NCI-H526 treated with DMSO at 0.1 percent for 48 hours (cell line): ENCODE measurements at regions not wholly inside any gene's neighbourhood (a gene's known extent, or its start where the extent isn't known, plus 50 kb on each side); places are given as distances from the start of the nearest gene placed in this dataset.
"Not testable (repeated sequence)": the region's sequence is repeated elsewhere in the genome, so short reads cannot be mapped to it uniquely, and the experiment has no call there.

Experiments
- DNase-seq: peaks from one replicate; lab custom pipeline; 2025; lab: John Stamatoyannopoulos, UW

DNA sequence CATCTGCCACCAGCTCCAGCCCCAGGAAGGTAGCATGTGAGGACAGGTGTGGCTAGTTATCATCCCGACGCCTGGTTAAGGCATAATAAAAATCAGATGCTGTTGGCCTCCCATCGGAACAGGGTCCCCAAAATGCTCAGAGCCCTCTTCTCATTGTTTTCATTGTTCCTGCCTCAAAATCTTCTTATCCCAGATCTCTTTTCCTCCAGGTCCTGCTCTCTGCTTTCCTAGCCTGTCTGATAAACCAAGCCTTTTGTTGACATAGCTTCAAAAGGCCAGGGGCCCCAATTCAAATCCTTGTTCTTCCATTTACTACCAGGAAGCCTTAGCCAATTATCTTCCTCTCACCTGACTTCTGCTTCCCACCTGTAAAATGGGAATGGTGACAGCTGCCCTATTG, 130.1 kb upstream of the ADRA1B start:
- DNase-seq: no peak

DNA sequence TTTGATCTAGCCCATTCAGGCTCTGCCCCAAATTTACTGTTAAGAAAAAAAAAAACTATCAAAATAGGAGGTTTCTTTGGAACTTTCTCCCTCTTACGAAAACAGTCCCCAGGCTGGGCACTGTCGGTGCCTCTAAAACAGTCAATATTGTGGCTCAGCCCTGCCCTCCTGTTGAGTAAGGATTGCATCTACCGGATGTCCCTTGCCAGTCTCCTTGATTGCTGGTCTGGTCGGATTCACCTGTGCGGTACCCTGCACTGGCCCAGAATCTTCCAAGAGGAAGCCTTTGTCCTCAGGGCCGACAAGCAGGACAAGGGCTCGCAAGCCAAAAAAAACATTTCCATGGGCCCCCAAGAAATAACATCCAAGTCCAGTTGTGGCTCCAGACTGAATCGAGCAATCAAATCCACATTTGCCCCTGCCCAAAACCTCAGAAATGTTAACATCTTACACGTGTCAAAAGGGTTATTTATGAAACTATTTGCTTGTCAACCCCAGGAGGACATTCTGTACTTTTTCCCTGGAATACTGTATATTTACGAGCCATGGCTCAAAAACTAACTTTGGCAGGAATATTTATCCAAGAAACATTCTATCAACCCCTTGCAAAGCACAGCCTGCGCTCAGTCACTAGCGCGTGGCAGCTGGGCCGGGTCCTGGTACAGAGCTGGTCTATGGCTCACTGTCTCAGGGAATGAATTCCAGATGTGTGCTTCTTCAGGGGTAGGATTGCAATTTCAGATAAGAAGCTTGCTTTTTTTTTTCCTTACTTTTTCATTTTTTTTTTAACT, 129.2 kb upstream of the ADRA1B start:
- DNase-seq: no peak

DNA sequence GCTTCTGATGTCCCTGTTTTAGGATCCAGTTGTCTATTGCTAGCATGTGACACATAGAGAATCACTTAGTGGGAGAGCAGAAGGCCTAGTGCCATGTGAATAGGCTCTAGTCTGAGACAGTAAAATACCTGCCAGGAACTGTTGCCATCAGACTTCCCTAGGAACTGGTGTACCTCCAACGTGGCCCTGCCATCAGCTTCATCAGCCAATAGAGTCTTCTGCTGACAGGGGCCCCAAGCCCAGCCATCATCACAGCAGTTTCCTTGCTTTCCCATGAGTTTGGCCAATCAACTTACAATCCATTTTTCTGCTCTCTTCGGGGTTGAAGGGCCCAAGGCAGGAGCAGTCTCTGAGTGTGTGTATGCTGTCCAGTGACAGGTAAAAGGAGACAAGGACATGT, 128.4 kb upstream of the ADRA1B start:
- no peak for DNase-seq

DNA sequence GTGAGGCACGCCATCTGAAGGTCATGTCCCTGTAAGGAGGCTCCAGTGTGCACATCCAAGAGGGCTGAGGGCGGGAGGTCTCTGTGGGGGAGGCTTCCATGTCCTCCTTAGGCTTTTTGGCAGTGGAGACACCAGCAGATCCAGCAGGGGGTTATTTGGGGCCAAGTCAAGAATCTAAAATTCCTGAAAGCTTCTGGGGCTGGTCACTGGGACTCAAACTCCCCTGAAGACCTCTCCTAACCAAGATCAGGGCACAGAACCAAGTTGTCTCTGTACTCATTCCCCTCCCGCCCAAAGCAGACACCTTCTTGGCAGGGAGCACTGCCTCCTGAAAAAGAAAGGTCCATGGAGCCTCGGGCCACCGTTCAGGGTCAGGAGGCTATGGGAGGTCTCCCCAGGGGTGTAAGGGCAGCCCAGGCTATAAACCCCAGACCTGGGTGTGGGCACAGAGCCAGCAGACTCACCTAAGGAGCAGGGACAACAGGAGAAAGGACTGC, 127.4 kb upstream of the ADRA1B start:
- no peak for DNase-seq

DNA sequence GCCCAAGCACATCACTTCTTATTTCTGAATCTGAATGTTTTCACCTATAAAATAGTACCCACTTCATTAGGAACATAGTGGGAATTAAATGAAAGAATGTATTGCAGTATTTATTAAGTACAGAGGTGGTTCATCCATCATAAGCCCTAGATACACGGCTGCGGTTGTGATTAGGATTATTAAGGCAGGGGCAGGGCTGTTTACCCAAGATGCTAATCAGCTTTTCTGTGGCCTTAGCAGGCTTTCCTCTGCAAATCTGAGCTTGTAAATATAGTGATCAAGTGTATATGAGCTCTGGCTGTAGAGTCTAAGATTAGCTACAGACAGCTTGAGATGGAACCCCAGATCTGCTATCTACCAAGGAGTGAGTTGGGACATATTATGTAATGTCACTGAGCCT, 124.1 kb upstream of the ADRA1B start:
- no peak for DNase-seq

DNA sequence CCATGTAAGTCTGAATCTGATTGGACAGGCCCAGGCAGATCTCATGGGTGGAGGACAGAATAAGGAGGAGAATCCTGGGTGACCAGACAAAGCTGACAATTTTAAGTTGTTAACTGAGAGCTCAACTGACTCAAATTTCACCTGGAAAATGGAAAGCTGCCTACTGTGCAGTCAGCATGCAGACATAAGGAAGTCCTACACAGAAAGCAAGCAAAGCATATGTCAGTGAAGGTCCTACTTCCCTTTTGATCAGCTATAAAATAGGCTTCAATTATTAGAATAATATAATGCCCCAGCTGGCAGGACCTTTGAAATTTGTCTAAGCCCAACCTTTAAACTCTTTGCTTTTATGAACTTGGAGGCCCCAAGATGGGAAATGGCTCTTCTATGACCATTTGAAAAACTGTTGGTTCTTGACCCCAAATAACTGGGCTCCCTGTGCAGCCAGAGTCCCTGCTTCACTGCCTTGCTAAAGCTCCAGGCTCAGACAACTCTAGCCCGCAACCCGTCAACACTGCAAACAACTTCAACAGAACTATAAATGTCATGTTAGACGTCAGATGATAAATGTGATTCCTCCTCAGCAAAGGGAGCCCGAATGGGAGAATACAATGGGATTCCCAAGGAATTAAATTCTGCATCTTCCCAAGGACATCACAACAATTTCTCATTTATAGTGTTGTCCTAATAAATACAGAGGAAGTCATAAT, 118.9 kb upstream of the ADRA1B start:
- no peak for DNase-seq

DNA sequence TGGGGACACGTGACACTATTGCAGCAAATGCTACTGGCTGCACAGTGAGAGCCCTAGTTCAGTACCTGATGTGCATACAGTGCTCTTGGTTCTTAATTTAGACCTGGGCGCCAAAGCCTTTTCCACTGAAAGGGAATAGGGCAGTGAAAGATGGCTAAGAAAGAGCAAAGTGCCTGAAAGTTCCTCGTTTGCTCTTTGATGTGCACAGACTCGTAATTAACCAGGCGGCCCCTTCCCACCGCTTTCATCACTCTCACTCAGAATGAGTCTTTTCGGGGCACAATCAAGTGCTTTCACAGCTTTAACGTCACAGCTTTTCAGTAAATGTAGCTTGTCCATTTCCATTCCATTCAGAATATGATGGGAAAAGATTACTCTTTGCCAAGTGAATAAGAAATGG, 116.6 kb upstream of the ADRA1B start:
- DNase-seq: no peak

DNA sequence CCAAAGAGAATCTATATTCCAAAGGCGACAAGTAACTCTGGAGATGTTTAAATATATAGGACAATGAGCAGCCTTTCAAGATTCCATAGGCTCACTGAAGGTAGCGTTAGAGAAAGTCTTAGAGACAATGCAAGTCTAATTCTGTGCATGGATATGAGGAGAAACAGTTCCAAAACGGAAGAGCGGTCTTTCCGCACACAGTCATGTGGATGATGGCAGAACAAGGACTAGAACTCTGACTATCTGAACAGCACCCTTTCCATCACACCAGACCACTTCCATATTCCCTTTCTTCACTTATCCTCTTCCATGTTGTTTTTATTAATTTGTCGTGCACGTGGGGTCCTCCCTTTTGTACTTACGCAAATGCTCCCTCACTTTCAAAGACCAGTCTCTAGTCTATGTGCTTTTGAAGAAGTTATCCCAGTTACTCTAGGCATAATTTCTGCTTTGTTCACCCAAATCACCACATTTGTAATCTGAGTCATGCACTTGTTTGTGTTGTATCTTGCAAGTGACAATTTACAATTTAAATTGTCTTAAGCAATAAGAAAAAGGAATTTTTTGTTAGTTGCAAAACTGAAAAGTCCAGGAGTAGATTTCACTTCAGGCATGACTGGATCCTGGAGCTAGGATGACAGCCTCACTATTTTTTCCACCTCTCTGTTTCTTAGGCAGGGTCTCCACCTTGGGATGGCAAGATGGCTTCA, 116.0 kb upstream of the ADRA1B start:
- DNase-seq: no peak

DNA sequence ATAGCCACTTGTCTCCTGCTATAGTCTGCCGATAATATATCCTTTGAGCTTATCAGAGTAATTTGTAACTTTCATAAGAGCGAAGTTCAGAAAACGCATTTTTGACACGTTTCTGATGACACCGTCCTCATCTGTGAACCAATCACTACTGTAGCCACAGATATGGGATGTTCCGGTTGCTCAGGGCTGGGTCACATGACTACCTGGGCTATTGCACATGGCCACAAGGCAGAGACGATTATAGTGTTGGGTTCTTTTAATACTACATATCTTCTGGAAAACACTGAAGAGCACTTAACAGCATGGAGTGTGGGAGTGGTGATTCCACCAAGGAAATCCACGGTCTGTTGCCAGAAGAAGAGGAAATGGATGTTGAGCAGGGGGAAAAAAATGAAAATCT, 115.0 kb upstream of the ADRA1B start:
- no peak for DNase-seq

DNA sequence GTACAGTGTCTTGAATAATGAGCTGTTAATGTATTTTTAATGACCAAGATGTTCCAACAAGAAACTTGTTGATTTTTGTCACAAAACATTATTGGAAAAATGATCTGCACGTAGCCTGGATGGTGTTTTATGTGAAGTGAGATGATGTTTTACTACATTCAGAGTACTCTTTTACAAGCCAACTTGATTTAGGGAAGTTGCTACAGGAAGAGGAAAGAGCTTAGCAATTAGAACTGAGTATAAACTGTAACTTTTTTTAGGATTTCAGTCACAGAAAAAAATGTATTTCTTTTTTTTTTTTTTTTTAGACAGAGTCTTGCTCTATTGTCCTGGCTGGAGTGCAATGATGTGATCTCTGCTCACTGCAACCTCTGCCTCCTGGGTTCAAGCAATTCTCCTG, 113.6 kb upstream of the ADRA1B start:
- no peak for DNase-seq

DNA sequence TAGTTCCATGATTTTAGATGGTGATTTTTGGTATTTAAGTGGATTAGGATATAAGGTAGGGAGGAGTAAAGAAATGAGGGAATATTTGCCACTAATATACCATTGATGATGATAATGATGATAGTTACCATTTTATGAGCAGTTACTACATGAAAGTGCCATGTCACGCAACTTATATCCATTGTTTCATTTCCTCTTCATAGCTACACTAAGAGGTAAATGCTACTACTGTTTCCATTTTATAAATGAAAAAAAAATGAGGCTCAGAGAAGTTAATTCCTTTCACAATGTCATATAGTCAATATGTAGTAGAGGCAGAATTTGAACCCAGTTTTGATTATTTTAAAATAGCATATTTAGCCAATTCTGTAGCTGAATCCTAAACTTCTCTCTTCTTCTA, 112.2 kb upstream of the ADRA1B start:
- no peak for DNase-seq

DNA sequence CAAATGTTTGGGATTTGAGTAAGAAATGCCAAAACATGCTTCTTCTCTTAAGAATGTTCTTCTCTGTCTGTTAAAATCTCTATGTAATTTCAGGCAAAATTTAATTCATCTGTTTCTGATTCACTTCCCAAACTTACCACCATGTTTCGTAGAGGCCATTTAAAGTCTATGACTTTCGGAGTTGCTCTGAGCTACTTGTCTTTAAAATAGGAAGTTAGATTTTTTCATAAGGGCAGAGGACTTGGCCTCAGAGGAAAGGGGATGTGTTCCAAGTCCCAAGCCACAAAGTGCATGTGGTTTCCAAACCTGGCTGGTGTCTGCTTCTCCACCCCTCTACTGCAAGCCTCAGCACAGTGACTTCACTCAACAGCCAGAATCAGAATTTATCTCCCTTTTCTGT, 111.3 kb upstream of the ADRA1B start:
- no peak for DNase-seq

DNA sequence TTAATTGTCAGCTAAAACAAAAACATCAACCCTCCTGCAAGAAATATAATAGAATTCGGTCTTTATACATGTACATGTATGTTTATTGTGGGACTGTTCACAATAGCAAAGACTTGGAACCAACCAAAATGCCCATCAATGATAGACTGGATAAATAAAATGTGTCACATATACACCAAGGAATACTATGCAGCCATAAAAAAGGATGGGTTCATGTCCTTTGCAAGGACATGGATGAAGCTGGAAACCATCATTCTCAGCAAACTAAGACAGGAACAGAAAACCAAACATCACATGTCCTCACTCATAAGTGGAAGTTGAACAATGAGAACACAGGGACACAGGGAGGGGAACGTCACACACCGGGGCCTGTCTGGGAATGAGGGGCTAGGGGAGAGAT, 109.1 kb upstream of the ADRA1B start:
- DNase-seq: not testable (repeated sequence)

DNA sequence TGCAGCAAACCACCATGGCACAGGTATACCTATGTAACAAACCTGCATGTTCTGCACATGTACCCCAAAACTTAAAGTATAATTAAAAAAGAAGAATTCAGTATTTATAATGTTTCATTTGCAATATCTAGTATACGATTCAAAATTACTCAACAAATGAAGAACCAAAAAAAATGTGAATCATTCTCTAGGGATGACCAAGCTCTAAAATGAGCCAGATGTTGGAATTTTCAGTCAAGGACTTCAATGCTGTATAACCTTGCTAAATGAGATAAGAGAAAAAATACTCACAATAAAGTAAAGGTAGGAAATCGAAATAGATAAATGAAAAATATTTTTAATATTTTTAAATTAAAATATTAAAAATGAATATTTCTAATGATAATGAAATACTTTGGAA, 108.7 kb upstream of the ADRA1B start:
- DNase-seq: no peak

DNA sequence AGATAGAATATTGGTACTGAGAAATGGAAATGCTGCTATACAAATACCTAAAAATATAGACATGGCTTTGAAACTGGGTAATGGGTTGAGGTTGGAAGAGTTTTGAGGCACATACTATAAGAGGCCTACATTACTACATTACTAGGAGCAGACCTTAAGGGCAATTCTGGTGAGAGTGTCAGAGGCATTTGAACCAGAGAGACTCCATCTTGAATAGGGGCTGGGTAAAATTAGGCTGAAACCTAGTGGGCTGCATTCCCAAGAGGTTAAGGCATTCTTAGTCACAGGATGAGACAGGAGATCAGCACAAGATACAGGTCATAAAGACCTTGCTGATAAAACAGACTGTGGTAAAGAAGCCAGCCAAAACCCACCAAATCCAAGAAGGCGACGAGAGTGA, 104.6 kb upstream of the ADRA1B start:
- no peak for DNase-seq

DNA sequence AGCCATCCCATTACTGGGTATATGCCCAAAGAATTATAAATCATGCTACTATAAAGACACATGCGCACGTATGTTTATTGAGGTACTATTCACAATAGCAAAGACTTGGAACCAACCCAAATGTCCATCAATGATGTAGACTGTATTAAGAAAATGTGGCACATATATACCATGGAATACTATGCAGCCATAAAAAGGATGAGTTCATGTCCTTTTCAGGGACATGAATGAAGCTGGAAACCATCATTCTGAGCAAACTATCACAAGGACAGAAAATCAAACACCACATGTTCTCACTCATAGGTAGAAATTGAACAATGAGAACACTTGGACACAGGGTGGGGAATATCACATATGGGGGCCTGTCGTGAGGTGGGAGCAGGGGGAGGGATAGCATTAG, 103.5 kb upstream of the ADRA1B start:
- not testable (repeated sequence) for DNase-seq

DNA sequence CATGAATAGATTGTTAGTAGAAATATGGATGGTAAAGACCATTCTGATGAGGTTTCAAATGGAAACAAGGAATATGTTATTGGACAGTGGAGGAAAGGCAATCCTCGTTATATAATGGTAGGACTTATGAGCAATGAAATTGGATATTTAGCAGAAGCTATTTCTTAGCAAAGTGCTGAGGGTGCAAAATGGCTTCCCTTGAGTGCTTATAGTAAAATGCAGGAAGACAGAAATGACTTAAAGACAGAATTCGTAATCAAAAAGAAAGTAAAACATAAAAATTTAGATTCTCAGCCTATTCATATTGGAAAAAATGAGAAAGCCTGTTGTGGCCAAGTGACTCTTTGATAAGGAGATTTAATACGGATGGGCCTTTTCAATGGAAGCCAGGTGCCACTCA, 102.1 kb upstream of the ADRA1B start:
- DNase-seq: no peak

DNA sequence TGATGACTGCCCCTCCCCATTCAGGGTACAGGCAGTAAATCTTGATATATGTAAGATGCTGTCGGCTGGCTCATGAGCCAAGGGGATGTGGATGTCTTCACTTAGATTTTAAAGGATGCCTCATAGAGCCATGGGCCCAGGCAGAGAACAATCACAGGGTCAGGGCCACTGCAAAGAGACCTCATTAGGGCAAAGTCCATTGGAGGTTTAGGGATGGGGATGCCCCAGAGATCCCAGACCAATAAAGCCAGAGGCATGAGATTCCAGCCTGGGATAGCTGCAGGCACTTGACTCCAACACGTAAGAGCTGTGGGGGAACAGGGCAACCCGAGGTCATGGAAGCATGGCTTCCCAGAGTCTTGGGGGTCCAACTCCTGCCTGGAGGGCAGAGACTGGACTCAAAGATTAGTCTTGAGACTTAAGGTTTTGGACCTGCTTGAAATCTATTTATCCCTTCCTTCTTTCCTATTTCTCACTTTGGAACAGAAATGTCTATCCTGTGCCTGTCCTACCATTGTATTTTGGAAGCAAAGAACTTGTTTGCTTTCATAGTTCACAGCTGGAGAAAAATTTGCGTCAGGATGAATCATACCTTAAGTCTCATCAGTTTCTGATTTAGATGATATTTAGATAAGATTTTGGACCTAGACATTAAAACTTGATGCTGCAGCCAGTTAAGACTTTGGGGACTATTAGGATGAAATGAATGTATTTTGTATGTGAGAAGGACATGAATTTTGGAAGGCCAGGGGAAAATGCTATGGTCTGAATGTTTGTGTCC, 101.3 kb upstream of the ADRA1B start:
- no peak for DNase-seq

DNA sequence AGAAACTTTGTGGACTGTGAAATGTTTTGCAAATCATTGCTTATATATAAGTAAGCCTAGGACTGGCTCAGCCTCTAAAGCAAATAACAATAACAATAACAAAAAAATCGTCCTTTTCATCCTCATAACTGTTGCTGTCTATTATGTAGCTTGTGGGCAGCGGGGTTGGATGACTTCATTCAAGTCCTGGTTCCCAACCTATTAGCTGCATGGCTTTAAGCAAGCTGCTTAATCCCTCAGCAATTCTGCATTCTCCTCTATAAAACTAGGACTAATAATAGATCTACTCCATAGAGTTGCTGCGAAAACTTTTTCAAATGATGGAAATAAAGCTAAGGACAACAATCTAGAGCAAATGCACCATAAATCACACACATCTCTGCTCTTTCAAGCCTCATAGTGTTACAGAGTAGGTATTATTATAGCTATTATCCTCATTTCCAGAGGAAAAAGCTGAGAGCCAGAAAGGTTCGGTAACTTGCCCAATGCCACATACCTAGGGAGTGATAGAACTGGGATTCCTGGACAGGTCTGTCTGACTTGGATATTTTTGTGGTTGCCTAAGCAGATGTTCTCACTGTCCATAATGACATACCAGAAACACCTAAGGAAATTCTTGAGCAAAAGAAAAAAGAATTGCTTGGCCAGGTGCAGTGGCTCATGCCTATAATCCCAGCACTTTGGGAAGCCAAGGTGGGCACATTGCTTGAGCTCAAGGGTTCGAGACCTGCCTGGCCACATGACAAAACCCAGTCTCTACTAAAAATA, 98.8 kb upstream of the ADRA1B start:
- no peak for DNase-seq

DNA sequence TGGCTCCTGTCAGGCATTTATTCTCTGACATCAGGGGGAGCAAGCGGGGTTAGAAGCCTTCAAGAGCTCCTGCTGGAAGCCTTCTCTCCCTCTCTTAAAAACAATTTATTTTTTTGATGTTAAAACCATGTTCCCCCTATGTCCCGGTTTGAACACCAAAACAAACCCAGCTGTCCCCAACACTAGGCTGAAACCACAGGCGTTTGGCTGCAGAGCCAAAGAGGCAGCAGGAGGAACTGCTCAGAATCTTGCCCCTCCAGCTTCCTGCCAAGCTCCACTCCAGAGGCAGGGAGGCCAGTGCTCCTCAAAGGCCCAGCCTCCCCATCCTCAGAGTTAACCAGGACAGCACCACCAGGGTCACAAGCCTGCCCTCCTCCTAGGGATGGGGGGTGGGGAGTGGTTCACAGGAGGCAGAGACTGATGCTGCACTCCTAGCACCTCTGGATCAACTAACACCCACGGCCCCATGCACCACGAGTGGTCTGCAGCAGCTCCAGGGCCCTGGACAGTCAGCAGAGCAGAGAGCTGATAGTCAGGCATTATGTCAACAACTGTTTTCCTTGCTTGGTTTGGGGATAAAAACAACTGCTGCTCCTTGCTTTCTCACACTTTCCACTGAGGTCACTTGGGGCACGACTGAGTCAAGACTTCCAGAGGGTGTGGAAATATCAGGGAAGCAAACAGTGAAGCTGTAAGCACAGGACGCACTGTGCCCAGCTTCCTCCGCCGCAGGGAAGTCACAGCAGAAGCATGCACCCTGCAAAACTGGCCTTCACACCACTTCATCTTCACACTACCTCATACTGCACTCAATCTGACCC, 96.5 kb upstream of the ADRA1B start:
- no peak for DNase-seq

DNA sequence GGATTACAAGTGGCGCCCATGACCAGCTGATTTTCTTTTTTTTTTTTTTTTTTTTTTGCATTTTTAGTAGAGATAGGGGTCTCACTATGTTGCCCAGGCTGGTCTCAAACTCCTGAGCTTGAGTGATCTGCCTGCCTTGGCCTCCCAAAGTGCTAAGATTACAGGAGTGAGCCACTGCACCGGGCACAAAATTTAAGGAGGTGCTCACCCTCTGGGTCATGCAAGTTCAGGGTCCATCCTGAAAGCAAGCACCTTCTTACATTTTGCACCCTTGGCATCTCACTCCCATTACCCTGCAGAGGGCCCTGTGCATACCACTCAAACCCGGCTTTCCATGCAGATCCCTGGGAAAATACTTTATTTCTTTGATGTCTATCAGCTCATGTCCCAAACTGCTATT, 95.6 kb upstream of the ADRA1B start:
- no peak for DNase-seq
